H9 (cell line): ENCODE measurements at regions not wholly inside any gene's neighbourhood (a gene's known extent, or its start where the extent isn't known, plus 50 kb on each side); places are given as distances from the start of the nearest gene placed in this dataset.

Source experiments
- DNase-seq: peaks from one replicate; pipeline ENCODE4 v3.0.0-alpha.2; 2017
- H2AFZ ChIP-seq: one replicate; pipeline ENCODE4 v1.6.1; 2013; ENCODE audit warnings: mild to moderate bottlenecking, low read length, control low read depth, moderate library complexity
- H2AK5ac ChIP-seq: 2 replicates; pipeline ENCODE4 v1.6.1; 2013; ENCODE audit warnings: low read length, control low read depth, mixed read lengths; ENCODE audit not compliant: insufficient read length
- H2BK120ac ChIP-seq: one replicate; pipeline ENCODE4 v1.6.1; 2013; ENCODE audit warnings: low read depth, mild to moderate bottlenecking, low read length, control low read depth, inconsistent platforms; ENCODE audit not compliant: poor library complexity, severe bottlenecking
- H2BK12ac ChIP-seq: 2 replicates; pipeline ENCODE4 v1.6.1; 2013; ENCODE audit warnings: low read length, control low read depth, mixed read lengths, low read depth; ENCODE audit not compliant: insufficient read length
- H2BK15ac ChIP-seq: 2 replicates; pipeline ENCODE4 v1.6.1; 2013; ENCODE audit warnings: low read depth, low read length, control low read depth
- H2BK20ac ChIP-seq: one replicate; pipeline ENCODE4 v1.6.1; 2013; ENCODE audit warnings: low read depth, mild to moderate bottlenecking, low read length, control low read depth, inconsistent platforms; ENCODE audit not compliant: poor library complexity, severe bottlenecking
- H2BK5ac ChIP-seq: 2 replicates; pipeline ENCODE4 v1.6.1; 2013; ENCODE audit warnings: low read length, control low read depth, mixed read lengths; ENCODE audit not compliant: insufficient read length
- H3K14ac ChIP-seq: 2 replicates; pipeline ENCODE4 v1.6.1; 2013; ENCODE audit warnings: low read length, control low read depth; ENCODE audit not compliant: insufficient read depth
- H3K18ac ChIP-seq: 2 replicates; pipeline ENCODE4 v1.6.1; 2013; ENCODE audit warnings: low read depth, mild to moderate bottlenecking, mixed read lengths, low read length, control low read depth; ENCODE audit not compliant: insufficient read length
- H3K23ac ChIP-seq: 2 replicates; pipeline ENCODE4 v1.6.1; 2013; ENCODE audit warnings: low read length, control low read depth, mixed read lengths, low read depth; ENCODE audit not compliant: insufficient read length
- H3K23me2 ChIP-seq: 2 replicates; pipeline ENCODE4 v1.6.1; 2013; ENCODE audit warnings: low read depth, mild to moderate bottlenecking, mixed read lengths, low read length, control low read depth; ENCODE audit not compliant: insufficient read length, poor library complexity, severe bottlenecking
- H3K27ac ChIP-seq: 2 replicates; pipeline ENCODE4 v1.5.1; 2013; ENCODE audit warnings: low read length, control low read depth, mixed read lengths, low read depth; ENCODE audit not compliant: insufficient read length
- H3K27me3 ChIP-seq: 2 replicates; pipeline ENCODE4 v1.6.1; 2013; ENCODE audit warnings: low read length, control low read depth, inconsistent platforms; ENCODE audit not compliant: insufficient read depth
- H3K4ac ChIP-seq: 2 replicates; pipeline ENCODE4 v1.6.1; 2013; ENCODE audit warnings: low read depth, mild to moderate bottlenecking, control low read depth, inconsistent platforms, low read length, moderate library complexity
- H3K4me1 ChIP-seq: 2 replicates; pipeline ENCODE4 v1.6.1; 2013; ENCODE audit warnings: low read length, control low read depth, inconsistent platforms; ENCODE audit not compliant: insufficient read depth
- H3K4me2 ChIP-seq: 2 replicates; pipeline ENCODE4 v1.6.1; 2013; ENCODE audit warnings: low read length, control low read depth, mixed read lengths; ENCODE audit not compliant: insufficient read length, insufficient read depth
- H3K56ac ChIP-seq: 2 replicates; pipeline ENCODE4 v1.6.1; 2013; ENCODE audit warnings: low read depth, mild to moderate bottlenecking, mixed read lengths, low read length, control low read depth; ENCODE audit not compliant: insufficient read length
- H3K79me1 ChIP-seq: 2 replicates; pipeline ENCODE4 v1.6.1; 2013; ENCODE audit warnings: low read depth, mild to moderate bottlenecking, moderate library complexity, low read length, control low read depth, inconsistent platforms; ENCODE audit not compliant: insufficient read depth, poor library complexity, severe bottlenecking
- H3K79me2 ChIP-seq: 2 replicates; pipeline ENCODE4 v1.6.1; 2013; ENCODE audit warnings: low read length, control low read depth, inconsistent platforms; ENCODE audit not compliant: insufficient read depth
- H3K9ac ChIP-seq: 2 replicates; pipeline ENCODE4 v1.6.1; 2013; ENCODE audit warnings: low read length, control low read depth, mixed read lengths; ENCODE audit not compliant: insufficient read length; ENCODE audit errors: extremely low read depth
- H3K9me3 ChIP-seq: one replicate; pipeline ENCODE4 v1.6.1; 2013; ENCODE audit warnings: low read depth, low read length, inconsistent platforms; ENCODE audit not compliant: control insufficient read depth
- H3T11ph ChIP-seq: one replicate; pipeline ENCODE4 v1.6.1; 2013; ENCODE audit warnings: mild to moderate bottlenecking, low read length, control low read depth, inconsistent platforms
- H4K20me1 ChIP-seq: one replicate; pipeline ENCODE4 v1.6.1; 2013; ENCODE audit not compliant: control insufficient read depth, insufficient read length, insufficient read depth
- H4K5ac ChIP-seq: 2 replicates; pipeline ENCODE4 v1.6.1; 2013; ENCODE audit warnings: low read depth, mild to moderate bottlenecking, mixed read lengths, low read length, control low read depth; ENCODE audit not compliant: insufficient read length
- H4K8ac ChIP-seq: replicated peaks from 2 replicates; pipeline ENCODE4 v1.6.1; 2013; ENCODE audit warnings: low read length, control low read depth, mixed read lengths, low read depth; ENCODE audit not compliant: insufficient read length
- H4K91ac ChIP-seq: 2 replicates; pipeline ENCODE4 v1.6.1; 2013; ENCODE audit warnings: low read depth, mild to moderate bottlenecking, moderate library complexity, mixed read lengths, low read length, control low read depth; ENCODE audit not compliant: insufficient read length
- H3K27ac Mint-ChIP-seq, 3 experiments: 2 replicates in 2 of 3; 3 replicates in 1 of 3; pipeline ENCODE4 v1.8.0; 2020 to 2021; ENCODE audit warnings: mixed read lengths in 3 of 3, mild to moderate bottlenecking in 1 of 3, moderate library complexity in 1 of 3
- H3K27me3 Mint-ChIP-seq: 2 replicates; pipeline ENCODE4 v1.8.0; 2021; ENCODE audit warnings: low read depth, mild to moderate bottlenecking, moderate library complexity, mixed read lengths
- H3K36me3 Mint-ChIP-seq, 3 experiments: 2 replicates in 2 of 3; 3 replicates in 1 of 3; pipeline ENCODE4 v1.8.0; 2020 to 2021; ENCODE audit warnings: low read depth in 3 of 3, mixed read lengths in 3 of 3; ENCODE audit not compliant: insufficient read depth in 1 of 3
- H3K4me1 Mint-ChIP-seq, 2 experiments: 2 replicates each; pipeline ENCODE4 v1.8.0; 2020; ENCODE audit warnings: mixed read lengths in 2 of 2
- H3K4me3 Mint-ChIP-seq, 2 experiments: 2 replicates in 1 of 2; 3 replicates in 1 of 2; pipeline ENCODE4 v1.8.0; 2020 to 2021; ENCODE audit warnings: mild to moderate bottlenecking in 2 of 2, mixed read lengths in 2 of 2, moderate library complexity in 1 of 2
- H3K9me3 Mint-ChIP-seq, 2 experiments: 2 replicates in 1 of 2; 3 replicates in 1 of 2; pipeline ENCODE4 v1.8.0; 2020; ENCODE audit warnings: mild to moderate bottlenecking in 2 of 2, mixed read lengths in 2 of 2, moderate library complexity in 1 of 2
- CTCF ChIP-seq: fragments of 200-600 bp; sonication (generic); conservative IDR thresholded peaks from 3 replicates; pipeline ENCODE4 v1.8.0; 2021; ENCODE audit warnings: antibody characterized with exemption, mild to moderate bottlenecking

GRCh38 chr13:78247362-78247761 is 328.7 kb upstream of the EDNRB start:
- Histone ChIP-seq H4K91ac (no peak overlapping the region), H3K23me2 (no peaks in the 10 kb centered on the region), H3K9ac (no peak overlapping the region), H3K27me3 (no peaks in the 10 kb centered on the region), H3K18ac (no peak overlapping the region), H4K20me1 (no peaks in the 10 kb centered on the region), H2AK5ac (no peak overlapping the region), H3K79me2 (no peaks in the 10 kb centered on the region), H3K4me2 (no peak overlapping the region), H3T11ph (no peak overlapping the region), H2BK5ac (no peak overlapping the region), H3K14ac (no peak overlapping the region), H3K23ac (no peak overlapping the region), H2BK120ac (no peak overlapping the region), H3K27ac (no peak overlapping the region), H4K8ac (no peak overlapping the region), H3K9me3 (no peaks in the 10 kb centered on the region), H2BK15ac (no peak overlapping the region), H3K56ac (no peak overlapping the region), H3K4me1 (no peaks in the 10 kb centered on the region), H2AFZ (no peak overlapping the region), H4K5ac (no peak overlapping the region), H3K4ac (no peak overlapping the region), H2BK20ac (no peak overlapping the region), H2BK12ac (no peak overlapping the region), H3K79me1 (no peaks in the 10 kb centered on the region)
- H3K4me3 Mint-ChIP-seq = no peak overlapping the region
- no peak overlapping the region for H3K27ac Mint-ChIP-seq
- no peaks in the 10 kb centered on the region for H3K4me1 Mint-ChIP-seq
- no peak for DNase-seq
- H3K27me3 Mint-ChIP-seq = no peaks in the 10 kb centered on the region
- H3K36me3 Mint-ChIP-seq = no peaks in the 10 kb centered on the region
- no peak for TF ChIP-seq CTCF
- H3K9me3 Mint-ChIP-seq = no peaks in the 10 kb centered on the region
